ENCODE measurements at regions not wholly inside any gene's neighbourhood (a gene's known extent, or its start where the extent isn't known, plus 50 kb on each side); places are given as distances from the start of the nearest gene placed in this dataset.

DNA sequence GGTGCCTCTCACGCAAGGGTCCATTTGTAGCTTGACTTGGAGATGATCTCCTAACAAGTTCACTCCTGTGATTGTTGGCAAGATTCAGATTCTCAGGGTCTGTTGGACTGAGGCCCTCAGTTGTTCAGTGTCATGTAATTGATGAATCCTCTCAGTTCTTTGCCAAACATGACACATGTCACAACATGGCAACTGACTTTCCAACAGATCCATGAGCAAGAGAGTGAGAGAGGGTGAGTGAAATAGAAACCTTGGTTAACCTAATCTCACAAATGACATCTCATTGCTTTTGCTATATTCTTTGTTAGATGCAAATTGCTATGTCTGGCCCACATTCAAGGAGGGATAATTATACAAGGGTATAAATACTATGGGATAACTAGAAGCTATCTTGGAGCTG lies 231.0 kb upstream of the PCDH10 start:
- ChIA-PET POLR2A (no interaction called here), CTCF (interaction anchor here (0.7 kb wide), 1 partner anchor 59 kb away, joined by 3 read pairs; no protein-coding TSS in a partner anchor)
- Histone ChIP-seq H3K27me3 (ENCODE audit: control insufficient read depth, insufficient read depth, low read length) (no peaks in the 10 kb centered on the region), H3K36me3 (ENCODE audit: control insufficient read depth, insufficient read depth, low read length) (no peaks in the 10 kb centered on the region), H3K4me3 (ENCODE audit: low read depth, low read length) (no peak overlapping the region)
- no peak for DNase-seq (ENCODE audit: low read depth)
- TF ChIP-seq, protein P1, sequence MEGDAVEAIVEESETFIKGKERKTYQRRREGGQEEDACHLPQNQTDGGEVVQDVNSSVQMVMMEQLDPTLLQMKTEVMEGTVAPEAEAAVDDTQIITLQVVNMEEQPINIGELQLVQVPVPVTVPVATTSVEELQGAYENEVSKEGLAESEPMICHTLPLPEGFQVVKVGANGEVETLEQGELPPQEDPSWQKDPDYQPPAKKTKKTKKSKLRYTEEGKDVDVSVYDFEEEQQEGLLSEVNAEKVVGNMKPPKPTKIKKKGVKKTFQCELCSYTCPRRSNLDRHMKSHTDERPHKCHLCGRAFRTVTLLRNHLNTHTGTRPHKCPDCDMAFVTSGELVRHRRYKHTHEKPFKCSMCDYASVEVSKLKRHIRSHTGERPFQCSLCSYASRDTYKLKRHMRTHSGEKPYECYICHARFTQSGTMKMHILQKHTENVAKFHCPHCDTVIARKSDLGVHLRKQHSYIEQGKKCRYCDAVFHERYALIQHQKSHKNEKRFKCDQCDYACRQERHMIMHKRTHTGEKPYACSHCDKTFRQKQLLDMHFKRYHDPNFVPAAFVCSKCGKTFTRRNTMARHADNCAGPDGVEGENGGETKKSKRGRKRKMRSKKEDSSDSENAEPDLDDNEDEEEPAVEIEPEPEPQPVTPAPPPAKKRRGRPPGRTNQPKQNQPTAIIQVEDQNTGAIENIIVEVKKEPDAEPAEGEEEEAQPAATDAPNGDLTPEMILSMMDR (IDR thresholded peaks at IDR 0.05; ENCODE audit: insufficient read depth, low read depth, low read length): no peak

DNA sequence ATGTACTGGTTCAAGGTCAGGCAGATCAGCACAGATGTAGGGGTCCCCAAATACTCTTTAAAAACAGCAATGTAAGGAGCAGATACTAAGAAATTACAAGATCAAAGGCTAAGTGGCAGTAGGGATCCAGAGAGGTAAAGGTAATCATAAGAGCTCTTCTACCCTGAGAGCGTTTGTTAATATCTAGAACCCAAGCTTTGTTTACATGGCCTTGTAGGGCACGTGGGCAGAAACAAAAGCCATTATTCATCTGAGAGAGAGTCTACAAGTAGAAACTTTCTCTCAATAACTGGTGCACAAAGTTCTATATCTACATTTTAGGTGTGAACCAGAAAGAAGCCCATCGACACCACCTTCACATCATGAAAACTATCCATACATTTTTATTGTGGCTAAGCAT lies 225.6 kb upstream of the PCDH10 start:
- Histone ChIP-seq H3K36me3 (ENCODE audit: control insufficient read depth, insufficient read depth, low read length) (no peaks in the 10 kb centered on the region), H3K4me3 (ENCODE audit: low read depth, low read length) (no peak overlapping the region), H3K27me3 (ENCODE audit: control insufficient read depth, insufficient read depth, low read length) (no peaks in the 10 kb centered on the region)
- ChIA-PET CTCF (no interaction called here), POLR2A (no interaction called here)
- TF ChIP-seq, protein P1 (IDR thresholded peaks at IDR 0.05; ENCODE audit: insufficient read depth, low read depth, low read length): no peak
- no peak for DNase-seq (ENCODE audit: low read depth)

DNA sequence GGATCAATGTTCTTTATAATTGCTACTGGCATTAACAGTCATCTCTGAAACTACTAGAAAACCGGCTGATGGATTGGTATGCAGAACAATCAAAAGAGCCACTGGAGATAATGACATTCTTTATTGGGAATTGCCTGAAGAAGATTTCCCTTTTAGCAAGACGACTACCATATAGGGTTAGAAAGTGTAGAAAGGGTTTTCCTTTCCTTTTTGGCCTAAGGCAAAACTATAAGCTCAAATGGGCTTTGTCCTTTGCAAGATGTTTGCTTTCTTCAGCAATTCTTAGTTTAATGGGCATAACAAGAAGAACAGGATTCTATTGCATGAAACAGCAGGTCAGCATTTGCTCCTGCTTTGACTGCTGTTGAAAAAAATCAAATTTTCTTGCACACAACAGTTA lies 214.2 kb upstream of the PCDH10 start:
- POLR2A ChIA-PET: no interaction called here
- CTCF ChIA-PET: no interaction called here
- Histone ChIP-seq H3K36me3 (ENCODE audit: control insufficient read depth, insufficient read depth, low read length) (no peaks in the 10 kb centered on the region), H3K27me3 (ENCODE audit: control insufficient read depth, insufficient read depth, low read length) (no peaks in the 10 kb centered on the region), H3K4me3 (ENCODE audit: low read depth, low read length) (no peak overlapping the region)
- DNase-seq (ENCODE audit: low read depth): no peak
- TF ChIP-seq, protein P1 (IDR thresholded peaks at IDR 0.05; ENCODE audit: insufficient read depth, low read depth, low read length): no peak

DNA sequence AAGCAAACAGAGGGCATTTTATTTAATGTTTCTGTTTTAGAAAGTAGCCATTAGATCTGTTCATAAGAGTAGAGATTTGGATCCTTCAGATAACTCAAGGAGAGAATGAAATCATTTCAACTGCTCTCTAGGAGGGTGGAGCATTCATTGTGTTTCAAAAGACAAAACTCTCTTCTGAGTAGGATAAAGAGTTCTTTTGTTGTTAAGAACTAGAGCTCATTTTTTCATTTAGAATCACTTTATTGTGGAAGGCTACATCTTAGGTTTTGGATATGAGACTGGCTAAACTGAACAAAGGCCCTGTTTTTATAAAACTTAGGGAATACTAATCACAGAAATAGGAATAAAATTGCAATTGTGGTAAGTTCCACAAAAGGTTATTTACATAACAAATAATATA lies 193.9 kb upstream of the PCDH10 start:
- Histone ChIP-seq H3K36me3 (ENCODE audit: control insufficient read depth, insufficient read depth, low read length) (no peaks in the 10 kb centered on the region), H3K27me3 (ENCODE audit: control insufficient read depth, insufficient read depth, low read length) (no peaks in the 10 kb centered on the region), H3K4me3 (ENCODE audit: low read depth, low read length) (no peak overlapping the region)
- no peak for DNase-seq (ENCODE audit: low read depth)
- ChIA-PET CTCF (no interaction called here), POLR2A (no interaction called here)
- TF ChIP-seq, protein P1 (IDR thresholded peaks at IDR 0.05; ENCODE audit: insufficient read depth, low read depth, low read length): no peak

DNA sequence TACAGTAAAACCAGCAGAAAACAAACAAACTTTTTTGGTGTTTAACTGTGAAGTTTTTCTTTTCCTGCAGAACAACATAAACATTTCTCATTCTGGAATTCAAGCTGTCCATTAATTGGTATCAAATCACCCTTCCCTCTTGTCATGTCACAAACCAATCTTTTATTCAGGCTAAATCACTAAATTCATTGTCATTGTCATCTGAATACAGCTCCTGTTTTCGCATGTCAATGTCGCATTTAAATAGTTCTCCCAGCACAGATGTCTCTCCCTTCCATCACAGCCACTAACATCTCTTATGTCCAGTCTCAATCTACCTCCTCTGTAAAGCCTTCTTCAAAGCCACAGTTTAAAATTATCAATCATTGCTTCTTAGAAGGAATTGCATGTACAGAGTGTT lies 192.1 kb upstream of the PCDH10 start:
- TF ChIP-seq, protein P1 (IDR thresholded peaks at IDR 0.05; ENCODE audit: insufficient read depth, low read depth, low read length): no peak
- CTCF ChIA-PET: no interaction called here
- H3K36me3 ChIP-seq (ENCODE audit: control insufficient read depth, insufficient read depth, low read length): no peaks in the 10 kb centered on the region
- POLR2A ChIA-PET: no interaction called here
- no peak overlapping the region for H3K4me3 ChIP-seq (ENCODE audit: low read depth, low read length)
- no peaks in the 10 kb centered on the region for H3K27me3 ChIP-seq (ENCODE audit: control insufficient read depth, insufficient read depth, low read length)
- DNase-seq (ENCODE audit: low read depth): no peak
